ENCODE measurements at regions not wholly inside any gene's neighbourhood (a gene's known extent, or its start where the extent isn't known, plus 50 kb on each side); places are given as distances from the start of the nearest gene placed in this dataset.
"Not testable (repeated sequence)": the region's sequence is repeated elsewhere in the genome, so short reads cannot be mapped to it uniquely, and the experiment has no call there.

DNA sequence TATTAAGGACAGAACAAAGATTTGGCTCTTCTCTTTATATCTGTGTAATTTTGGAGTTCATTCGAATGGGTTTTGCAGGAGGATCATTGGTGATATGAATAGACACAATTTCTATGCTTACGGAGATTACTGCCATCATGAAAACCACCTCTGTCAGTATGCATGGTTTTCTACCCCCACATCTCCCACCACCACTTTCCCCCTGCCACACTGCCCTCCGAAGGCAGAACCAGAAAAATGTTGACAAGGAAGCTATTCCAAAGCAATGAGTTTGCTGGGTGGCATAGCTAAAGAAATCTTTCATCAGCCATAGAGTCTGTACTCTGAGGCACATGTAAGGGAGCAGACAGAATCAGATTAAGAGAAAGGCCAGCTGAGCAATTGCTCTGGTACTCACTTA lies 567.3 kb upstream of the ACTRT1 start:
- DNase-seq (ENCODE audit: low read depth in 2 of 2): no peak

GRCh38 chrX:128616933-128617332 lies 564.7 kb upstream of the ACTRT1 start:
- no peak for DNase-seq (ENCODE audit: low read depth in 2 of 2)

DNA sequence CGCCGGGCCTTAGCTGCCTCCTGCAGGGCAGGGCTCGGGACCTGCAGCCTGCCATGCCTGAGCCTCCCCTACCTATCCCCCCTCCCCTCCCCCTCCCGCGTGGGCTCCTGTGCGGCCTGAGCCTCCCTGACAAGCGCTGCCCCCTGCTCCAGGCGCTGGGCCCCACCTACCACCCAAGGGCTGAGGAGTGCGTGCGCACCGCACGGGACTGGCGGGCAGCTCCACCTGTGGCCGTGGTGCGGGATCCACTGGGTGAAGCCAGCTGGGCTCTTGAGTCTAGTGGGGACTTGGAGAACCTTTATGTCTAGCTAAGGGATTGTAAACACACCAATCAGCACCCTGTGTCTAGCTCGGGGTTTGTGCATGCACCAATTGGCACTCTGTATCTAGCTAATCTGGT lies 554.6 kb upstream of the ACTRT1 start:
- DNase-seq (ENCODE audit: low read depth in 2 of 2): not testable (repeated sequence)

GRCh38 chrX:128606357-128606756 lies 554.2 kb upstream of the ACTRT1 start:
- DNase-seq (ENCODE audit: low read depth in 2 of 2): not testable (repeated sequence)

DNA sequence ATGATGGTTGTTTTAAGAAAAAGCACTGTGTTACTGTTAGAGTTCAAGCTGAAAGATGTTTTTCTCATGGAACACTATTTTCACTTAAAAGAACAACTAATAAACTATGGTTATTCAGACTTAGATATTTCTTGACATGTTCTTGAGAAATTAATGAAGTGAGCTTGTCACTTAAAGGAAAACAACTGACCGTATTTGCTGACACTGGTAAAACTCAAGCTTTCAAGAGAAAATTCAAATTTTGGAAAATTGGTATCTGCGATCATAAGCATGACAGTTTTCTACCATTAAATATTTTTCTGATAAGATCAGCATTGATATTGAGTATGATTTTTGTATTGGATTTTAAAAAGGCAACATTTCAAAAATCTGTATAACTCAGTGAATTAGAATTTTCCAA lies 549.5 kb upstream of the ACTRT1 start:
- DNase-seq (ENCODE audit: low read depth in 2 of 2): no peak

GRCh38 chrX:128599632-128600031 lies 547.4 kb upstream of the ACTRT1 start:
- DNase-seq (ENCODE audit: low read depth in 2 of 2): no peak

DNA sequence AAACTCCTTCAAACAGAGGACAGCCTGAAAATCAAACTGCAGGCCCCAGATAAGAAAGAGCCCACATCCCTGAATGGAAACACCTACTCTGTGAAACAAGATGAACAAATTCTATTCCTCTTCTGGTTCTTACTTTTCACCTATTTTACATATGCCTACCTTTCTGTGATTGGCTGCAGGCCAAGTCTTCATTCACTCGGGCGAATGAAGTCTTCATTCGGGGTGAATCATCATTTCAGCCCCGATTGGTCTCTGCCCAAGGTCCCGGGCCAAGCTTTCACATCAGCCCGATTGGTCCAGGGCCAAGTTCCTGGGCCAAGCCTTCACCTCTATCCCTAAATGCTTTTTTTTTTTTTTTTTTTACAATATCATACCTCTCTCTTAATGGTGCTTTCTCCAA lies 529.8 kb upstream of the ACTRT1 start:
- DNase-seq (ENCODE audit: low read depth in 2 of 2): no peak

- no peak for DNase-seq (ENCODE audit: low read depth in 2 of 2)
Measured at GRCh38 chrX:128581615-128582014, 529.4 kb upstream of the ACTRT1 start.

- DNase-seq (ENCODE audit: low read depth in 2 of 2): no peak
Measured at GRCh38 chrX:128543114-128543513, 490.9 kb upstream of the ACTRT1 start.

GRCh38 chrX:128518508-128518907 lies 466.3 kb upstream of the ACTRT1 start:
- DNase-seq (ENCODE audit: low read depth in 2 of 2): peak; percentile 3 to 29

DNA sequence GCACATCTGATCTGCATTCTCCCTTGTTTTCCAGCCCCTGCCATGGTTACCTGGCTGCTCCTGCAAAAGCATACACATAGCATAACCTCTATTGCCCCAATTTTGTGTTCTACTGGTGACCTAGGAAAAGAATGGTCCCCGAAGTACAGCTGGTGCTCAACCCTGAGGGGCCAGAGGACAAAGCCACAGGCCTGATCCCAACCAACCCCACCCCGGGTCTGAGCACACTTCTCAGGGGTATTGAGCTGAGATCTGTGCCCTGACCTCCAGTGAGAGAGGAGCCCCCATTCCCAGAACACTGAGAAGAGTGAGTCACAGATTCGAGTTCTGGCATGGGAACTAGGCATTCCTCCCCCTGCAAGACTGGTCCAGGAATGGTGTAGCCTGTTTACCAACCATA lies 465.5 kb upstream of the ACTRT1 start:
- DNase-seq (ENCODE audit: low read depth in 2 of 2): no peak

- no peak for DNase-seq (ENCODE audit: low read depth in 2 of 2)
Measured at GRCh38 chrX:128504496-128504895, 452.3 kb upstream of the ACTRT1 start.

- no peak for DNase-seq (ENCODE audit: low read depth in 2 of 2)
Measured at GRCh38 chrX:128464116-128464515, 411.9 kb upstream of the ACTRT1 start.

GRCh38 chrX:128460835-128461234 lies 408.6 kb upstream of the ACTRT1 start:
- no peak for DNase-seq (ENCODE audit: low read depth in 2 of 2)

DNA sequence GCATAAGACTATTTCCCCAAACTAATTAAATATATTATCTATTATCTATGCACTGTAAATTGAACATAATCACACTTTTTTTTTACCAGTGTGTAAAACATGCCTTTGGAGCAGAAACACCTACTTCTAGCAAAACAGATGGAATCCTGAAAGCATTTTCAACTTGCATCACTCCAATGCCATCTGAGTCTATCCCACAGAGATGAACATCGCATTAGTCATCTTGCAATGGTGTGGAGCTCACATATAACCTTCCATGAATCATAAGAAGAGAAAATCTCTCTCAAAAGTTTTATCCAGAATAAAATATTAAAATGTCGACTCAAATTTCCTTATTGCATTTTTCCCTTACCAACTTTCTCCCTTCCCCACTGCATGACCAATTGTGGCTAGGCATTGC lies 406.7 kb upstream of the ACTRT1 start:
- no peak for DNase-seq (ENCODE audit: low read depth in 2 of 2)

DNA sequence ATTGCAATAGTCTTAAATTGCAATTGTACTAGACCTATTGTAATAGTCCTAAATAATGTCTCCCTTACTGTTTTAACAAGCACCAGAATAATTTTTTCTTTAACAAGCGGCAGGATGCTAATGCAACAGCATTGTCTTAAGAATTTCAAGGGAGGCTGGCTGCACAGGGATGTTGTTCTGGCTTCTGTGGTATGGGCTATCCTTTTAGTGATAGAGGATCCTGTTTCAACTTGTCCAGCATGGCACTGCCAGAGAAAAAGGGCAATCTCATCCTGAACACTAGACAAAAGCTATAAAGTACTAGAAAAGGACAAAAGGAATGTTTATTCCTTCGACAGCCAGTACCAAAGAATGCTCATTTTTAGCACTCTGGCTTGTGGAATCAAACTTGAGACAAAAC lies 405.5 kb upstream of the ACTRT1 start:
- no peak for DNase-seq (ENCODE audit: low read depth in 2 of 2)

GRCh38 chrX:128439159-128439558 lies 387.0 kb upstream of the ACTRT1 start:
- no peak for DNase-seq (ENCODE audit: low read depth in 2 of 2)

GRCh38 chrX:128438082-128438481 lies 385.9 kb upstream of the ACTRT1 start:
- no peak for DNase-seq (ENCODE audit: low read depth in 2 of 2)

- DNase-seq (ENCODE audit: low read depth in 2 of 2): no peak
Measured at GRCh38 chrX:128436397-128437103, 384.3 kb upstream of the ACTRT1 start.

- no peak for DNase-seq (ENCODE audit: low read depth in 2 of 2)
Measured at GRCh38 chrX:128425546-128425945, 373.3 kb upstream of the ACTRT1 start.

DNA sequence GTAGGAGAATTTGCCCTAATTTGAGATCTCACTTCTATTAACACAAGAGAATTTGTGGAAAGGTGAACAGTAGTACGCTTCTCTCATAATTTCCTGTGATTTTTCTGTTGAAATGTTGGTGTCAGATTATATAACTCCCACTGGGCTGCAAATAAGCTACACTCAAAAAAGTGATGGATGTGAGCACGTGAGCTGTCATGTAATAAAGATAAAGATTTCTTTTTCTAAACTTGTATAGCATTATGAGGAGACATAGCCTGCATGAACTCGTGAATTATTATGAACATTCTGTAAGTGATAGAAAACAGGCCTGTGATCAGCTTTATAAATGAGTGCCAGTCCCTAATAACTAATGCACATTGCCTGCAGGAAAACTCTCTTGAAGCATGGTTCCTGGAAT lies 356.6 kb upstream of the ACTRT1 start:
- no peak for DNase-seq (ENCODE audit: low read depth in 2 of 2)

- DNase-seq (ENCODE audit: low read depth in 2 of 2): no peak
Measured at GRCh38 chrX:128396601-128397000, 344.4 kb upstream of the ACTRT1 start.

- not testable (repeated sequence) for DNase-seq (ENCODE audit: low read depth in 2 of 2)
Measured at GRCh38 chrX:128383846-128384245, 331.6 kb upstream of the ACTRT1 start.

- DNase-seq (ENCODE audit: low read depth in 2 of 2): no peak
Measured at GRCh38 chrX:128365492-128365891, 313.3 kb upstream of the ACTRT1 start.
